ENCODE measurements at regions not wholly inside any gene's neighbourhood (a gene's known extent, or its start where the extent isn't known, plus 50 kb on each side); places are given as distances from the start of the nearest gene placed in this dataset.

- Histone ChIP-seq H3K27ac (ENCODE audit: insufficient read depth, low read depth, low read length, poor library complexity, severe bottlenecking) (no peak overlapping the region), H3K4me3 (ENCODE audit: insufficient read depth, low read depth, low read length) (no peak overlapping the region), H3K4me1 (ENCODE audit: control insufficient read depth, insufficient read depth, low read length) (peaks cover 20% of the 10 kb centered on the region), H3K9me3 (ENCODE audit: control insufficient read depth, low read length) (no peaks in the 10 kb centered on the region), H3K36me3 (ENCODE audit: control insufficient read depth, insufficient read depth, low read length) (no peaks in the 10 kb centered on the region), H3K27me3 (ENCODE audit: control insufficient read depth, insufficient read depth, low read length, poor library complexity, severe bottlenecking) (no peaks in the 10 kb centered on the region)
Measured at GRCh38 chr9:99466781-99467180, 244.7 kb downstream of the SEC61B start.

GRCh38 chr9:99471033-99471432 is 249.0 kb downstream of the SEC61B start:
- Histone ChIP-seq H3K4me3 (ENCODE audit: insufficient read depth, low read depth, low read length) (no peak overlapping the region), H3K36me3 (ENCODE audit: control insufficient read depth, insufficient read depth, low read length) (no peaks in the 10 kb centered on the region), H3K4me1 (ENCODE audit: control insufficient read depth, insufficient read depth, low read length) (peaks cover 4% of the 10 kb centered on the region), H3K9me3 (ENCODE audit: control insufficient read depth, low read length) (no peaks in the 10 kb centered on the region), H3K27ac (ENCODE audit: insufficient read depth, low read depth, low read length, poor library complexity, severe bottlenecking) (no peak overlapping the region), H3K27me3 (ENCODE audit: control insufficient read depth, insufficient read depth, low read length, poor library complexity, severe bottlenecking) (no peaks in the 10 kb centered on the region)
- WGBS, 2 experiments, result 87 to 94% methylated on average over 2 of the region's 2 CpGs

DNA sequence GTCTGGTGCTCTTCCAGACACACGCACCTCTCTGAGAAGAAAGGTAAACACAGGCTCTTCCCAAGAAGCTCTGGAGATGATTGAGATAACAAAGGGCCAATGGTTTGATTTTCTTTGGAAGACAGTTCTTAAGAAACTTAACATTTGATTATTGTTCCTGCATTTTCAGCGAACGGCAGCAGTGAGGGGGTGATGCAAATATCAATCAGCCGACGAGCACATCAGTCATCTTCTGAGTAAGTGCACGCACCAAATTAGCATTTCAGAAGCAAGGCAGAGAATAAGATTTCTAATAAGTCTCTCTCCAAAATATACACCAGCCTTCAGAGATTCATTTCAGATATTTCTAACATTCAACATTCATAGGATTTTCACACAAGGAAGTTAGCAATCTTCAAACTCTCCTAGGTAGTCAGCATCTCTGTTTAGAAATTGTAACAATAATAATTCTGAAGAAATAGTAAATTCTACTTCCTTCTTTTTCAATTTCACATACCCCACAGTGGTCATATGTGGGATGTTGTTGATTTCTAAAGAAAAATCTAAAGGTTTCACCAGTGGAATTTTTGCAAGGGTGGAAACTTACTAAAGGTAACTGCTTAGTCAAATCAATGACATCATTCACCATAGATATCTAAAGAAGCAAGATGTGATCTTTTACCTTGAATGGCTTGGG is 250.3 kb downstream of the SEC61B start:
- Histone ChIP-seq H3K4me1 (ENCODE audit: control insufficient read depth, insufficient read depth, low read length) (no peaks in the 10 kb centered on the region), H3K27ac (ENCODE audit: insufficient read depth, low read depth, low read length, poor library complexity, severe bottlenecking) (no peak overlapping the region), H3K36me3 (ENCODE audit: control insufficient read depth, insufficient read depth, low read length) (no peaks in the 10 kb centered on the region), H3K4me3 (ENCODE audit: insufficient read depth, low read depth, low read length) (no peak overlapping the region), H3K9me3 (ENCODE audit: control insufficient read depth, low read length) (no peaks in the 10 kb centered on the region), H3K27me3 (ENCODE audit: control insufficient read depth, insufficient read depth, low read length, poor library complexity, severe bottlenecking) (no peaks in the 10 kb centered on the region)
- WGBS, 2 experiments, result 91 to 93% methylated on average over 6 of the region's 6 CpGs

DNA sequence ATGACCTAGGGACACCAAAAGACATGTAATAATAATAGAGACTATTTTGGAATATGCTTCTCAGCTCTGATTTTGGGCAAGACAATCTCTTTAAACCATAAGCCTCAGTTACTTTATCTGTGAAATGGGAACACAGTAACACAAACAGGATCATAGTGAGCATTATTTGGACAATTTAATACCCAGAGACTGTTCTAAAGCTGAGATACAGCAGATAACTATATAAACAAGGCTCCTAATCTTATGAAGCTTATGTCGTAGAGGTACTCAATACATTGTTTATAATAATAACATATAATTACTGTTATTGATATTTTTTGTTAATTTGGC is 250.8 kb downstream of the SEC61B start:
- Histone ChIP-seq H3K27me3 (ENCODE audit: control insufficient read depth, insufficient read depth, low read length, poor library complexity, severe bottlenecking) (no peaks in the 10 kb centered on the region), H3K4me3 (ENCODE audit: insufficient read depth, low read depth, low read length) (no peak overlapping the region), H3K27ac (ENCODE audit: insufficient read depth, low read depth, low read length, poor library complexity, severe bottlenecking) (no peak overlapping the region), H3K36me3 (ENCODE audit: control insufficient read depth, insufficient read depth, low read length) (no peaks in the 10 kb centered on the region), H3K4me1 (ENCODE audit: control insufficient read depth, insufficient read depth, low read length) (no peaks in the 10 kb centered on the region), H3K9me3 (ENCODE audit: control insufficient read depth, low read length) (no peaks in the 10 kb centered on the region)
- WGBS, 2 experiments, result no CpG with 5 or more reads among the region's 1 CpG

GRCh38 chr9:99474186-99474585 is 252.1 kb downstream of the SEC61B start:
- no peak overlapping the region for H3K27ac ChIP-seq (ENCODE audit: insufficient read depth, low read depth, low read length, poor library complexity, severe bottlenecking)
- H3K36me3 ChIP-seq (ENCODE audit: control insufficient read depth, insufficient read depth, low read length), result no peaks in the 10 kb centered on the region
- no peaks in the 10 kb centered on the region for H3K27me3 ChIP-seq (ENCODE audit: control insufficient read depth, insufficient read depth, low read length, poor library complexity, severe bottlenecking)
- H3K4me3 ChIP-seq (ENCODE audit: insufficient read depth, low read depth, low read length), result no peak overlapping the region
- no peaks in the 10 kb centered on the region for H3K9me3 ChIP-seq (ENCODE audit: control insufficient read depth, low read length)
- H3K4me1 ChIP-seq (ENCODE audit: control insufficient read depth, insufficient read depth, low read length), result no peaks in the 10 kb centered on the region

DNA sequence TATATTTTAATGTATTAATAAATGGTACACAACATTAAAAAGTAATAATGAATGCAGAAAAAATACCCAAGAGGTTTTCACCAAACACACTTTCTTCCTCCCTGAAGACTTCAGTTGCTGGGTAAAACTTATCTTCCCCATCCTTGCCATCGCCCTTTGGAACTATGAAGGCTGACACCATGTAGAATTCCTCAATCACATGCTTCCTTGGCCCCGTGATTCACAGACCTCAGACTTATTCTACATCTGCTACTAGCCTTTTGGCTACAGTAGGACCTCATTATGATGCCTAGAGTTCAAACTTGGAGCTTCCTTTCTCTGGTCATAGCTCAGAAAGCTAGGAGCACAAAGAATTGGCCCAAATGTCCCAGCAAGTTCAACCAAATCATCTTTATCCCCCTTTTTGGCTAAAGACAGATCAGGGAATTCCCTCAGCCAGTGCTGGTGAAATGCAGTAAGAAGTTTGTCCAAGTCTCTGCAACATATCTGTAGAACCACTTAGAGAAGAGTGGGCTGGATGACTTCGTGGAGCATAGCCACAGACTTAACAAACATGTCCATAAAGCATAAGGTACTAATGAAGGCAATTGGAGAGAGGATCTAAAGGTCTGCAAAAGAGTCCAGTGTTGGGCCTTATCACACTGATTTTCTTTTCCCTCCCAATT is 253.5 kb downstream of the SEC61B start:
- WGBS, 2 experiments, result 88 to 95% methylated on average over 3 of the region's 3 CpGs
- no peaks in the 10 kb centered on the region for H3K27me3 ChIP-seq (ENCODE audit: control insufficient read depth, insufficient read depth, low read length, poor library complexity, severe bottlenecking)

GRCh38 chr9:99478469-99479027 is 256.5 kb downstream of the SEC61B start:
- no peaks in the 10 kb centered on the region for H3K27me3 ChIP-seq (ENCODE audit: control insufficient read depth, insufficient read depth, low read length, poor library complexity, severe bottlenecking)
- no peaks in the 10 kb centered on the region for H3K36me3 ChIP-seq (ENCODE audit: control insufficient read depth, insufficient read depth, low read length)
- no peak overlapping the region for H3K27ac ChIP-seq (ENCODE audit: insufficient read depth, low read depth, low read length, poor library complexity, severe bottlenecking)
- H3K9me3 ChIP-seq (ENCODE audit: control insufficient read depth, low read length), result no peaks in the 10 kb centered on the region
- no peaks in the 10 kb centered on the region for H3K4me1 ChIP-seq (ENCODE audit: control insufficient read depth, insufficient read depth, low read length)
- H3K4me3 ChIP-seq (ENCODE audit: insufficient read depth, low read depth, low read length), result no peak overlapping the region
- WGBS, 2 experiments, result 93% methylated on average over 10 of the region's 10 CpGs

More for the DNA sequence above, 253.5 kb downstream of the SEC61B start:
- no peaks in the 10 kb centered on the region for H3K36me3 ChIP-seq (ENCODE audit: control insufficient read depth, insufficient read depth, low read length)
- no peak overlapping the region for H3K4me3 ChIP-seq (ENCODE audit: insufficient read depth, low read depth, low read length)
- H3K27ac ChIP-seq (ENCODE audit: insufficient read depth, low read depth, low read length, poor library complexity, severe bottlenecking), result no peak overlapping the region
- H3K9me3 ChIP-seq (ENCODE audit: control insufficient read depth, low read length), result no peaks in the 10 kb centered on the region
- H3K4me1 ChIP-seq (ENCODE audit: control insufficient read depth, insufficient read depth, low read length), result no peaks in the 10 kb centered on the region

DNA sequence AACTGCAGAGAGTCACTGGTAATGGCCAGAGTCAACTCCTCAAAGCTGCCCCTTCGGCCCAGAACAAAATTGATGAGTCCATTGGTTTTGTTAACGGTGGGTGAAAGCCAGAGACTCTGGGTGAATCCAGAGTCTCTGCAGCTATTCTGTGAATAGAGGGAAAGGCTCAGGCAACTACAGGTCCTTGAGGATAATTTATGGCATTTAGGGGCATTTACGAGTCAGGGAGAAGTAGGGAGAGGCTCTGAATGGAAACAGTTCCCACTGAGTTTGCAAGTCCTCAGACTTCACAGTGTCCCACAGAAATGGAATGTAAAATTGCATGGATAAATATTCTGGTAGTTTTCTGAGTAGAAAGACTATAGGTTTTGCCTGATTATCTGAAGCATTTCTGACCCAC is 257.8 kb downstream of the SEC61B start:
- no peaks in the 10 kb centered on the region for H3K4me1 ChIP-seq (ENCODE audit: control insufficient read depth, insufficient read depth, low read length)
- H3K9me3 ChIP-seq (ENCODE audit: control insufficient read depth, low read length), result no peaks in the 10 kb centered on the region
- 91 to 95% methylated on average over 3 of the region's 3 CpGs for WGBS, 2 experiments
- H3K36me3 ChIP-seq (ENCODE audit: control insufficient read depth, insufficient read depth, low read length), result no peaks in the 10 kb centered on the region
- no peak overlapping the region for H3K4me3 ChIP-seq (ENCODE audit: insufficient read depth, low read depth, low read length)
- no peak overlapping the region for H3K27ac ChIP-seq (ENCODE audit: insufficient read depth, low read depth, low read length, poor library complexity, severe bottlenecking)
- no peaks in the 10 kb centered on the region for H3K27me3 ChIP-seq (ENCODE audit: control insufficient read depth, insufficient read depth, low read length, poor library complexity, severe bottlenecking)

DNA sequence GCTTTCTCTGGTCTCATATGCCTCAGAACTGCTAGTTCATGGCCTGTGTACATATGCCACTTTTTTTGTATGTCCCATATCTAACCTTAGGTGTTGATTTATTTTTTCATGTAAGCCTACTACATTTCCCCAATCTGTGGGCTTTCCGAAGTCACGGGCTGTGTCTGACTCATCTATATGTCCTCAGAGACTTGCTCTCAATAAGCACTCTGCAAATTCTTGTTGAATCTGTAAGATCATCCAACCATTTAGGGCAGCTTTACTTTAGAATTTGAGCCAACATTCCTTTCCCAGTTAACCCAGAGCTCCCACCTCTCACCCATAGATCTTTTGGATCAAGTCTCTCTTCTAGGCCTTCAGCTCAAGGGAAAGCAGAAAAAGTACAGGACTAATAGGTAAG is 263.4 kb downstream of the SEC61B start:
- H3K27ac ChIP-seq (ENCODE audit: insufficient read depth, low read depth, low read length, poor library complexity, severe bottlenecking), result no peak overlapping the region

GRCh38 chr9:99486684-99487083 is 264.6 kb downstream of the SEC61B start:
- H3K27ac ChIP-seq (ENCODE audit: insufficient read depth, low read depth, low read length, poor library complexity, severe bottlenecking), result no peak overlapping the region
- H3K36me3 ChIP-seq (ENCODE audit: control insufficient read depth, insufficient read depth, low read length), result no peaks in the 10 kb centered on the region
- H3K4me1 ChIP-seq (ENCODE audit: control insufficient read depth, insufficient read depth, low read length), result peaks cover 10% of the 10 kb centered on the region
- no peaks in the 10 kb centered on the region for H3K9me3 ChIP-seq (ENCODE audit: control insufficient read depth, low read length)
- H3K4me3 ChIP-seq (ENCODE audit: insufficient read depth, low read depth, low read length), result no peak overlapping the region
- peaks cover 19% of the 10 kb centered on the region for H3K27me3 ChIP-seq (ENCODE audit: control insufficient read depth, insufficient read depth, low read length, poor library complexity, severe bottlenecking)

More for the DNA sequence above, 263.4 kb downstream of the SEC61B start:
- H3K36me3 ChIP-seq (ENCODE audit: control insufficient read depth, insufficient read depth, low read length), result no peaks in the 10 kb centered on the region
- H3K9me3 ChIP-seq (ENCODE audit: control insufficient read depth, low read length), result no peaks in the 10 kb centered on the region
- peaks cover 19% of the 10 kb centered on the region for H3K27me3 ChIP-seq (ENCODE audit: control insufficient read depth, insufficient read depth, low read length, poor library complexity, severe bottlenecking)
- H3K4me3 ChIP-seq (ENCODE audit: insufficient read depth, low read depth, low read length), result no peak overlapping the region
- peaks cover 10% of the 10 kb centered on the region for H3K4me1 ChIP-seq (ENCODE audit: control insufficient read depth, insufficient read depth, low read length)
- 92 to 97% methylated on average over 2 of the region's 2 CpGs for WGBS, 2 experiments

Measured in ectodermal cell (in vitro differentiated cells).